HepG2 (cell line): ENCODE measurements at regions not wholly inside any gene's neighbourhood (a gene's known extent, or its start where the extent isn't known, plus 50 kb on each side); places are given as distances from the start of the nearest gene placed in this dataset.

Source experiments
- ATAC-seq: fragments of 200-7000 bp; cut with Tn5 transposase; 3 replicates; pipeline ENCODE4 v1.9.1; 2020; ENCODE audit warnings: mild to moderate bottlenecking, moderate library complexity
- BruUV-seq: library from RNA; stranded (reverse); fragments of 400-500 nt; replicated peaks from 2 replicates; lab custom pipeline; 2021; lab: Mats Ljungman, UMichigan
- CTCF ChIA-PET: fragments of 300-600 bp; formaldehyde crosslinking; extraction: SDS; loops from one replicate; lab custom pipeline; 2021; ENCODE audit warnings: low total read pairs, inconsistent platforms, low intra/inter-chr PET ratio; lab: Yijun Ruan, JAX
- POLR2A ChIA-PET: fragments of 350-600 bp; sonication (Branson Sonifier 250); formaldehyde crosslinking; loops from one replicate; lab custom pipeline; 2020; ENCODE audit warnings: antibody characterized with exemption, inconsistent platforms; lab: Yijun Ruan, JAX
- DNase-seq: peaks from one replicate; pipeline ENCODE4 v3.0.0-alpha.2; 2015; ENCODE audit warnings: low spot score
- FAIRE-seq: peaks from 3 replicates; lab custom pipeline; 2011; peaks lifted over from hg19 to GRCh38; lab: Jason Lieb, UNC
- H2AFZ ChIP-seq: one replicate; pipeline ENCODE4 v1.6.1; 2011; ENCODE audit warnings: low read length, inconsistent platforms
- H3K27ac ChIP-seq: fragments of 300-600 bp; 3 replicates; pipeline ENCODE4 v1.8.0; 2011; ENCODE audit warnings: mixed run types, mild to moderate bottlenecking, mixed read lengths, low read length, inconsistent platforms; ENCODE audit not compliant: insufficient read depth; ENCODE audit errors: extremely low read length
- H3K27me3 ChIP-seq, 2 experiments: fragments of 200-600 bp in 1 of 2; 2 replicates in 1 of 2; 3 replicates in 1 of 2; pipeline versions ENCODE4 v1.6.0 to v1.8.0; 2011; ENCODE audit warnings: low read length in 2 of 2, mild to moderate bottlenecking in 2 of 2, moderate library complexity in 2 of 2, inconsistent platforms in 1 of 2; ENCODE audit not compliant: insufficient read depth in 2 of 2, control insufficient read depth in 1 of 2
- H3K36me3 ChIP-seq, 2 experiments: fragments of 200-600 bp in 1 of 2; replicated peaks in 1 of 2; 2 replicates in 1 of 2; 3 replicates in 1 of 2; pipeline versions ENCODE4 v1.5.1 to v1.8.0; 2011; ENCODE audit warnings: low read length in 2 of 2, inconsistent platforms in 1 of 2; ENCODE audit not compliant: insufficient read depth in 2 of 2, control insufficient read depth in 1 of 2
- H3K4me1 ChIP-seq: 2 replicates; pipeline ENCODE4 v1.5.1; 2012; ENCODE audit warnings: low read length, inconsistent platforms; ENCODE audit not compliant: insufficient read depth
- H3K4me2 ChIP-seq: 2 replicates; pipeline ENCODE4 v1.6.0; 2011; ENCODE audit warnings: low read depth, low read length, inconsistent platforms
- H3K4me3 ChIP-seq, 3 experiments: fragments of 200-600 bp in 1 of 3; sonication (generic), shearing (Covaris generic) in 1 of 3; replicated peaks in 1 of 3; 2 replicates each; pipeline ENCODE4 v1.5.1; 2011 to 2016; ENCODE audit warnings: low read length in 3 of 3, inconsistent platforms in 2 of 3, low read depth in 2 of 3, mild to moderate bottlenecking in 2 of 3, control low read depth in 1 of 3, mixed read lengths in 1 of 3; ENCODE audit not compliant: insufficient read depth in 1 of 3
- H3K79me2 ChIP-seq: one replicate; pipeline ENCODE4 v1.6.1; 2011; ENCODE audit warnings: low read length, inconsistent platforms; ENCODE audit not compliant: insufficient read depth
- H3K9ac ChIP-seq: 2 replicates; pipeline ENCODE4 v1.6.0; 2011; ENCODE audit warnings: mild to moderate bottlenecking, low read depth, low read length, inconsistent platforms; ENCODE audit not compliant: insufficient read depth
- H3K9me3 ChIP-seq: 2 replicates; pipeline ENCODE4 v1.5.1; 2012; ENCODE audit warnings: mild to moderate bottlenecking, low read length
- H4K20me1 ChIP-seq: 2 replicates; pipeline ENCODE4 v1.6.0; 2011; ENCODE audit warnings: inconsistent platforms, mild to moderate bottlenecking, low read length, moderate library complexity; ENCODE audit not compliant: insufficient read depth
- MAFF ChIP-seq: IDR thresholded peaks from 2 replicates; pipeline ENCODE4 v1.6.1; 2011; ENCODE audit warnings: low read depth, low read length, improper control_type of control experiment
- MAFK ChIP-seq, 2 experiments: IDR thresholded peaks in 1 of 2; conservative IDR thresholded peaks in 1 of 2; 2 replicates each; pipeline ENCODE4 v1.6.1; 2011; ENCODE audit warnings: improper control_type of control experiment in 2 of 2, low read length in 2 of 2
- PLRG1 ChIP-seq: fragments of 450-650 bp; conservative IDR thresholded peaks from 2 replicates; pipeline ENCODE4 v1.6.1; 2016
- SP1 ChIP-seq, 2 experiments: fragments of 450-650 bp in 1 of 2; sonication (generic) in 1 of 2; formaldehyde crosslinking in 1 of 2; IDR thresholded peaks; 2 replicates each; pipeline versions ENCODE4 v1.4.0 to v1.6.1; 2016 to 2020; ENCODE audit warnings: missing genetic modification reagents in 1 of 2
- SP140L ChIP-seq: sonication (generic); formaldehyde crosslinking; IDR thresholded peaks from 2 replicates; pipeline ENCODE4 v1.4.0; 2020; ENCODE audit warnings: missing genetic modification reagents, borderline replicate concordance
- ZNF12 ChIP-seq: sonication (generic); formaldehyde crosslinking; IDR thresholded peaks from 2 replicates; pipeline ENCODE4 v1.5.0; 2020; ENCODE audit warnings: missing genetic modification reagents
- ZNF33A ChIP-seq: sonication (generic); formaldehyde crosslinking; IDR thresholded peaks from 2 replicates; pipeline ENCODE4 v1.5.1; 2020; ENCODE audit warnings: missing genetic modification reagents, mild to moderate bottlenecking, moderate library complexity, borderline replicate concordance
- ZNF441 ChIP-seq: sonication (generic); formaldehyde crosslinking; IDR thresholded peaks from 2 replicates; pipeline ENCODE4 v1.7.0; 2021; ENCODE audit warnings: missing genetic modification reagents, borderline replicate concordance
- ZNF569 ChIP-seq: sonication (generic); formaldehyde crosslinking; IDR thresholded peaks from 2 replicates; pipeline ENCODE4 v1.5.0; 2020; ENCODE audit warnings: mild to moderate bottlenecking, missing genetic modification reagents, moderate library complexity, borderline replicate concordance
- ZNF629 ChIP-seq: sonication (generic); formaldehyde crosslinking; conservative IDR thresholded peaks from 2 replicates; pipeline ENCODE4 v1.5.0; 2020; ENCODE audit warnings: missing genetic modification reagents
- WGBS: methylation state at CpG from one replicate; pipeline ENCODE4 v1.1.6; 2017; ENCODE audit warnings: low lambda C conversion rate; 5-methylcytosine and 5-hydroxymethylcytosine counted together
- in situ Hi-C: cut with HindIII; loops from 2 replicates; pipeline ENCODE4 v1.10.0; 2017; ENCODE audit warnings: low pct_unique_long_range_greater_than_20kb; ENCODE audit not compliant: extremely low pct_ligation_motif_present
- intact Hi-C: fragments of 100-400 bp; cut with micrococcal nuclease; formaldehyde crosslinking; loops from one replicate; pipeline ENCODE4 v1.10.0; 2022; ENCODE audit not compliant: unreplicated experiment
- TF ChIP-seq, protein P1 (sequence below): sonication (generic); formaldehyde crosslinking; IDR thresholded peaks from 2 replicates; pipeline ENCODE4 v1.5.0; 2020; ENCODE audit warnings: mild to moderate bottlenecking, missing genetic modification reagents
- TF ChIP-seq, protein P2 (sequence below): sonication (generic); formaldehyde crosslinking; IDR thresholded peaks from 2 replicates; pipeline ENCODE4 v1.5.0; 2020; ENCODE audit warnings: missing genetic modification reagents
- TF ChIP-seq, protein P3 (sequence below): IDR thresholded peaks from 2 replicates; pipeline ENCODE4 v1.6.1; 2012; ENCODE audit warnings: inconsistent platforms
- TF ChIP-seq, protein P4 (sequence below): sonication (generic); formaldehyde crosslinking; conservative IDR thresholded peaks from 2 replicates; pipeline ENCODE4 v1.5.0; 2020; ENCODE audit warnings: missing genetic modification reagents

DNA sequence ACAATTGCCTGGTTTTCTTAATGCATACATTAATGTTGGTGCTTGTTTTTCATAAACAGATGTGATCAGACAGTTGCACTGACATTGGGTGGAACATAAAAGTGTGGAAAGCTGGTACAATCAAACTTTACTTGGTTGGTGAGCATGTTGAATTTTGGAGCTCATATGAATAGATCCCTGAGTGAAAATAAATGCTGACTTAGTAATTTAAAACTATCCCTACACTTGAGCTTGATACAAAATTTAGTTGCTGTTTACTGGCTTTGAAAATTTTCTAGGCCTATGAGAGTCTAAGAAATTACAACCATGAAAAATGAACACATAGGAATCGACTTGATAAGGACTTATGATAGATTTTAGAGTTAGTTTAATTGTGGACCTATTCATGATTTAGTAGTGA is 551.8 kb upstream of the PABPC4L start:
- no peaks in the 10 kb centered on the region for H3K79me2 ChIP-seq
- FAIRE-seq, result no peak
- in situ Hi-C loops (no loop called here), intact Hi-C loops (no loop called here)
- no peak overlapping the region for H2AFZ ChIP-seq
- no peak overlapping the region for H3K4me3 ChIP-seq
- CTCF ChIA-PET, result no interaction called here
- no peaks in the 10 kb centered on the region for H3K27me3 ChIP-seq
- TF ChIP-seq ZNF12 (CRISPR knock-in tag), result no peak
- peak; percentile 83 to 89 for TF ChIP-seq MAFK (conservative IDR thresholded peaks at IDR 0.05 in 1 of 2, IDR thresholded peaks at IDR 0.05 in 1 of 2; ENCODE audit: low read length in 2 of 2)
- no peak for TF ChIP-seq SP1 (IDR thresholded peaks at IDR 0.05)
- no peak for TF ChIP-seq SP1 (CRISPR knock-in tag; IDR thresholded peaks at IDR 0.05)
- TF ChIP-seq MAFF, result peak; percentile 82
- TF ChIP-seq ZNF33A, result no peak
- H3K9me3 ChIP-seq, result no peaks in the 10 kb centered on the region
- no peaks in the 10 kb centered on the region for H4K20me1 ChIP-seq
- WGBS, result 0% methylated on average over 1 of the region's 1 CpG
- no peaks in the 10 kb centered on the region for H3K36me3 ChIP-seq
- no peaks in the 10 kb centered on the region for H3K4me1 ChIP-seq
- DNase-seq, result no peak
- POLR2A ChIA-PET, result no interaction called here
- BruUV-seq, result no TSS peak
- H3K27ac ChIP-seq, result no peak overlapping the region
- no peak for ATAC-seq
- no peak overlapping the region for H3K9ac ChIP-seq
- no peak overlapping the region for H3K4me2 ChIP-seq

DNA sequence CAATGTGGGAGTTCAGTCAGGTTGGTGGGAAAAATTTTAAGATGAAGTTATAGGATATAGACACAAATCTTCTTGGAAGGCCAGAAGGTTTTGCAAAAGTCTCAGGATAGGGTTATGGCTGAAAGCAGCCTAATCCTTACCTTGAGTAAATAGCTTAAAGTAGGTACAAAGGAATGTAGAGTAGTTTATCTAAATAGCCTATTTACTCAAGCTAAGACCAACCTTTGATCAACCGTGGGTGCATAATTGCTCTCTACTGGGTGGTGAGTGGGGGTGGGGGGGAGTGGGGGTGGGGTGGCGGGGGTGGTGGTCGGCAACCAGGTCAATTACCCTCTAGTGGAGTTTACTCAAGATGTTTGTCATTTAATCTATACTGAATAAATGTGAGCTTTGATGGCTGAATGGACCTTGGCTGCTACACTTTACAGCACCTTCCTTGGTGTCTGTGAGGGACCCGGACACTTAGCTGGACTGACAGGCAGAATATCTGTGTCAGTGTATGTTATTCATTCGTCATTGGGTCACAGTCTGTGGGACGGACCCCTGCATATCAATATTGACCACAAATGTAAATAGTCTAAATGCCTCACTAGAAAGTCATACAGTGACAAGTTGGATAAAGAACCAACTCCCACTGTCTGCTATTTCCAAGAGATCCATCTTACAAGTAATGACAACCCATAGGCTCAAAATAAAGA is 545.7 kb upstream of the PABPC4L start:
- no peaks in the 10 kb centered on the region for H4K20me1 ChIP-seq
- H3K9ac ChIP-seq, result no peak overlapping the region
- intact Hi-C loops (no loop called here), in situ Hi-C loops (no loop called here)
- no peaks in the 10 kb centered on the region for H3K36me3 ChIP-seq
- no peak overlapping the region for H3K27ac ChIP-seq
- no peaks in the 10 kb centered on the region; a peak in 1 of 5 replicates for H3K27me3 ChIP-seq
- peak overlapping the region; percentile 3; the same call in 1 of the 2 replicates for H3K4me2 ChIP-seq
- CTCF ChIA-PET, result no interaction called here
- BruUV-seq, result no TSS peak
- no peak overlapping the region for H2AFZ ChIP-seq
- POLR2A ChIA-PET, result no interaction called here
- ATAC-seq (peak; percentile 51), FAIRE-seq (no peak), DNase-seq (peak; percentile 4)
- H3K9me3 ChIP-seq, result no peaks in the 10 kb centered on the region
- no peak overlapping the region for H3K4me3 ChIP-seq
- no peaks in the 10 kb centered on the region for H3K79me2 ChIP-seq
- peaks cover 6% of the 10 kb centered on the region; the same call in 1 of the 2 replicates for H3K4me1 ChIP-seq
- WGBS, result 0% methylated on average over 6 of the region's 6 CpGs
- TF ChIP-seq, protein P1, sequence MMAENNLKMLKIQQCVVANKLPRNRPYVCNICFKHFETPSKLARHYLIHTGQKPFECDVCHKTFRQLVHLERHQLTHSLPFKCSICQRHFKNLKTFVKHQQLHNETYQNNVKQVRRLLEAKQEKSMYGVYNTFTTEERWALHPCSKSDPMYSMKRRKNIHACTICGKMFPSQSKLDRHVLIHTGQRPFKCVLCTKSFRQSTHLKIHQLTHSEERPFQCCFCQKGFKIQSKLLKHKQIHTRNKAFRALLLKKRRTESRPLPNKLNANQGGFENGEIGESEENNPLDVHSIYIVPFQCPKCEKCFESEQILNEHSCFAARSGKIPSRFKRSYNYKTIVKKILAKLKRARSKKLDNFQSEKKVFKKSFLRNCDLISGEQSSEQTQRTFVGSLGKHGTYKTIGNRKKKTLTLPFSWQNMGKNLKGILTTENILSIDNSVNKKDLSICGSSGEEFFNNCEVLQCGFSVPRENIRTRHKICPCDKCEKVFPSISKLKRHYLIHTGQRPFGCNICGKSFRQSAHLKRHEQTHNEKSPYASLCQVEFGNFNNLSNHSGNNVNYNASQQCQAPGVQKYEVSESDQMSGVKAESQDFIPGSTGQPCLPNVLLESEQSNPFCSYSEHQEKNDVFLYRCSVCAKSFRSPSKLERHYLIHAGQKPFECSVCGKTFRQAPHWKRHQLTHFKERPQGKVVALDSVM, result no peak
- TF ChIP-seq, protein P2, sequence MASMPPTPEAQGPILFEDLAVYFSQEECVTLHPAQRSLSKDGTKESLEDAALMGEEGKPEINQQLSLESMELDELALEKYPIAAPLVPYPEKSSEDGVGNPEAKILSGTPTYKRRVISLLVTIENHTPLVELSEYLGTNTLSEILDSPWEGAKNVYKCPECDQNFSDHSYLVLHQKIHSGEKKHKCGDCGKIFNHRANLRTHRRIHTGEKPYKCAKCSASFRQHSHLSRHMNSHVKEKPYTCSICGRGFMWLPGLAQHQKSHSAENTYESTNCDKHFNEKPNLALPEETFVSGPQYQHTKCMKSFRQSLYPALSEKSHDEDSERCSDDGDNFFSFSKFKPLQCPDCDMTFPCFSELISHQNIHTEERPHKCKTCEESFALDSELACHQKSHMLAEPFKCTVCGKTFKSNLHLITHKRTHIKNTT, result no peak
- TF ChIP-seq, protein P3, sequence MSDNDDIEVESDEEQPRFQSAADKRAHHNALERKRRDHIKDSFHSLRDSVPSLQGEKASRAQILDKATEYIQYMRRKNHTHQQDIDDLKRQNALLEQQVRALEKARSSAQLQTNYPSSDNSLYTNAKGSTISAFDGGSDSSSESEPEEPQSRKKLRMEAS, result no peak
- TF ChIP-seq ZNF569 (CRISPR knock-in tag) (no peak), PLRG1 (no peak), ZNF441 (no peak), SP140L (no peak), ZNF629 (CRISPR knock-in tag) (no peak)
- TF ChIP-seq, protein P4, sequence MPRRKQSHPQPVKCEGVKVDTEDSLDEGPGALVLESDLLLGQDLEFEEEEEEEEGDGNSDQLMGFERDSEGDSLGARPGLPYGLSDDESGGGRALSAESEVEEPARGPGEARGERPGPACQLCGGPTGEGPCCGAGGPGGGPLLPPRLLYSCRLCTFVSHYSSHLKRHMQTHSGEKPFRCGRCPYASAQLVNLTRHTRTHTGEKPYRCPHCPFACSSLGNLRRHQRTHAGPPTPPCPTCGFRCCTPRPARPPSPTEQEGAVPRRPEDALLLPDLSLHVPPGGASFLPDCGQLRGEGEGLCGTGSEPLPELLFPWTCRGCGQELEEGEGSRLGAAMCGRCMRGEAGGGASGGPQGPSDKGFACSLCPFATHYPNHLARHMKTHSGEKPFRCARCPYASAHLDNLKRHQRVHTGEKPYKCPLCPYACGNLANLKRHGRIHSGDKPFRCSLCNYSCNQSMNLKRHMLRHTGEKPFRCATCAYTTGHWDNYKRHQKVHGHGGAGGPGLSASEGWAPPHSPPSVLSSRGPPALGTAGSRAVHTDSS (CRISPR knock-in tag), result no peak
